T-helper 1 cell treated with Interleukin-12 subunit alpha and Interleukin-12 subunit beta and Interleukin-4 antibody, amounts not matched to agents 30 μg/mL and 1 μg/mL, for 36 hours (primary cell): ENCODE measurements at regions not wholly inside any gene's neighbourhood (a gene's known extent, or its start where the extent isn't known, plus 50 kb on each side); places are given as distances from the start of the nearest gene placed in this dataset.
"Not testable (repeated sequence)": the region's sequence is repeated elsewhere in the genome, so short reads cannot be mapped to it uniquely, and the experiment has no call there.

Experiments
- H3K27ac Mint-ChIP-seq: one replicate; pipeline ENCODE4 v1.8.0; 2021; ENCODE audit warnings: mild to moderate bottlenecking, mixed read lengths
- H3K27me3 Mint-ChIP-seq: one replicate; pipeline ENCODE4 v1.8.0; 2021; ENCODE audit warnings: low read depth, mixed read lengths
- H3K36me3 Mint-ChIP-seq: one replicate; pipeline ENCODE4 v1.8.0; 2021; ENCODE audit warnings: low read depth, mixed read lengths
- H3K4me1 Mint-ChIP-seq: one replicate; pipeline ENCODE4 v1.8.0; 2021; ENCODE audit warnings: low read depth, mixed read lengths
- H3K4me3 Mint-ChIP-seq: one replicate; pipeline ENCODE4 v1.8.0; 2021; ENCODE audit warnings: mild to moderate bottlenecking, moderate library complexity, mixed read lengths
- H3K9me3 Mint-ChIP-seq: one replicate; pipeline ENCODE4 v1.8.0; 2021; ENCODE audit warnings: mixed read lengths

GRCh38 chr2:392181-392925 lies 104.5 kb upstream of the ALKAL2 start:
- Mint-ChIP-seq H3K4me3 (no peak overlapping the region), H3K36me3 (no peaks in the 10 kb centered on the region), H3K27ac (no peak overlapping the region)

DNA sequence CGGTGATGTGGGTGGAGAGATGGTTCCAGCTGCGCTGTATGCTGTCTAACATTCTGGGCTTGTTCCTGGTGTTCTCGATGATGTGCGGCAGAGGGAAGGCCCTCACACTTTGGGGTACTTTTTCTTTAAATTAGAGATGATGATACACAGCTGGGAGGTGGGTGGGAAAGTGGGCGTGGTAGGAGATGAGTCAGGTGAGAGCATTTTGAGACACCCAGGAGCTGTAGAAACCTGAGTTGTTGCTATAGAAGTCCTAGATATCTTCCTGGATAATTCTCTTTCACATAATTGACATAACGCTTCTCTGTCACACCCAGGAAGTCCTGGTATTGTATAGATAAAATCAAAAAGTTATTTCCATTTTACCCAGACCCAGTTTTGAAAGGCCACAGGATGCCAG lies 103.8 kb upstream of the ALKAL2 start:
- no peaks in the 10 kb centered on the region for H3K27me3 Mint-ChIP-seq
- no peak overlapping the region for H3K27ac Mint-ChIP-seq
- H3K4me3 Mint-ChIP-seq: no peak overlapping the region
- peaks cover 13% of the 10 kb centered on the region for H3K4me1 Mint-ChIP-seq
- no peaks in the 10 kb centered on the region for H3K36me3 Mint-ChIP-seq
- peaks cover 9% of the 10 kb centered on the region for H3K9me3 Mint-ChIP-seq

More at GRCh38 chr2:392181-392925, 104.5 kb upstream of the ALKAL2 start:
- Mint-ChIP-seq H3K27me3 (no peaks in the 10 kb centered on the region), H3K9me3 (peaks cover 9% of the 10 kb centered on the region), H3K4me1 (peaks cover 13% of the 10 kb centered on the region)

DNA sequence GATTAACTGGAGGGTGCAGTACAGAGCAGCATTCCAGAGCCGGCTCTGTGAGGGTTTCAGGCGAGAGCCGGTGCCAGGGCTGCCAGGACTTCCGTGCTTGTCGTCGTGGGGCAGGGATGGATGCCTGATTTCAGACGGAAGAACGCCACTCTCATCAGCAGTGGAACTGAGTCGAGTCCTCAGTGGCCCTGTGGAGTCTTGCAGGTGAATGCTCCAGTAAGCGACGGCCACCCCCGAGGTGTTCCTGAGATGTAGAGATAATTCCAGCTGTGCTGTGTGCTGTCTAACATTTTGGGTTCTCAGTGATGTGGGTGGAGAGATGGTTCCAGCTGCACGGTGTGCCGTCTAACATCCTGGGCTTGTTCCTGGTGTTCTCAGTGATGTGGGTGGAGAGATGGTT lies 103.1 kb upstream of the ALKAL2 start:
- Mint-ChIP-seq H3K9me3 (peaks cover 9% of the 10 kb centered on the region), H3K27me3 (no peaks in the 10 kb centered on the region), H3K4me1 (peaks cover 13% of the 10 kb centered on the region), H3K36me3 (no peaks in the 10 kb centered on the region), H3K4me3 (no peak overlapping the region), H3K27ac (no peak overlapping the region)

DNA sequence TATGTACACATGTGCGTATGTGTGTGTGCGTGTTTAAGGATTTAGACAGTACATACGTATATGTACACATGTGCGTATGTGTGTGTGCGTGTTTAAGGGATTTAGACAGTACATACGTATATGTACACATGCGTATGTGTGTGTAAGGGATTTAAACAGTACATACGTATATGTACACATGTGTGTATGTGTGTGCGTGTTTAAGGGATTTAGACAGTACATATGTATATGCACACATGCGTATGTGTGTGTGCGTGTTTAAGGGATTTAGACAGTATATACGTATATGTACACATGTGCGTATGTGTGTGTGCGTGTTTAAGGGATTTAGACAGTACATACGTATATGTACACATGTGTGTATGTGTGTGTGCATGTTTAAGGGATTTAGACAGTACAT lies 102.1 kb upstream of the ALKAL2 start:
- H3K4me3 Mint-ChIP-seq, H3K27me3 Mint-ChIP-seq, H3K36me3 Mint-ChIP-seq: not testable (repeated sequence)

DNA sequence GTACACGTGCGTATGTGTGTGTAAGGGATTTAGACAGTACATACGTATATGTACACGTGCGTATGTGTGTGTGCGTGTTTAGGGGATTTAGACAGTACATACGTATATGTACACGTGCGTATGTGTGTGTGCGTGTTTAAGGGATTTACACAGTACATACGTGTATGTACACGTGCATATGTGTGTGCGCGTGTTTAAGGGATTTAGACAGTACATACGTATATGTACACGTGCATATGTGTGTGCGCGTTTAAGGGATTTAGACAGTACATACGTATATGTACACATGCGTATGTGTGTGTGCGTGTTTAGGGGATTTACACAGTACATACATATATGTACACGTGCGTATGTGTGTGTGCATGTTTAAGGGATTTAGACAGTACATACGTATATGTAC lies 100.9 kb upstream of the ALKAL2 start:
- H3K27me3 Mint-ChIP-seq, H3K27ac Mint-ChIP-seq: not testable (repeated sequence)

More for the DNA sequence above, 102.1 kb upstream of the ALKAL2 start:
- peaks cover 13% of the 10 kb centered on the region for H3K4me1 Mint-ChIP-seq
- not testable (repeated sequence) for H3K27ac Mint-ChIP-seq, H3K9me3 Mint-ChIP-seq

DNA sequence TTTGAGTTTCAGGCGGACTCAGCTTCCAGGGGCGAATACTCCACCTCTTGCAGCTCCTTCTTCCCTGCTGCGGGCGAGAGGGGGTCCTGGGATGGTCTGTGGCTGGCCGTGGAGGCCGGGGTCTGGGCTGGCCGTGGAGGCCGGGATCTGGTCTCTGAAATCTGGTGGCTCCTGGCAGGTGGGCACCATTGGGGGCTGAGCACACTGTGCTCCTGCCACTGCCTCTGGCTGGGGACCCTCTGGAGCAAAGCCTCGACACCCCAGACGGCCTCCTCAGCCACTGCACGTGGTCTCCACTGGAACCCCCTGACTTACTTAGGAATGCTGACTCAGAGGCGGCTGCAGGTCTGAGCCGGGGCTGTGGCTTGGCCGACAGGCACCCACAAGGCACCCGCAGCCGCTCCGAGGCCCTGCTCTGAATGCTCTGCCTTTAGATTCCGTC lies 100.1 kb upstream of the ALKAL2 start:
- H3K9me3 Mint-ChIP-seq: peaks cover 9% of the 10 kb centered on the region
- H3K27me3 Mint-ChIP-seq: no peaks in the 10 kb centered on the region
- H3K4me1 Mint-ChIP-seq: peaks cover 3% of the 10 kb centered on the region
- H3K27ac Mint-ChIP-seq: no peak overlapping the region
- H3K4me3 Mint-ChIP-seq: no peak overlapping the region
- no peaks in the 10 kb centered on the region for H3K36me3 Mint-ChIP-seq

More for the DNA sequence above, 100.9 kb upstream of the ALKAL2 start:
- not testable (repeated sequence) for H3K4me3 Mint-ChIP-seq, H3K4me1 Mint-ChIP-seq, H3K36me3 Mint-ChIP-seq, H3K9me3 Mint-ChIP-seq

DNA sequence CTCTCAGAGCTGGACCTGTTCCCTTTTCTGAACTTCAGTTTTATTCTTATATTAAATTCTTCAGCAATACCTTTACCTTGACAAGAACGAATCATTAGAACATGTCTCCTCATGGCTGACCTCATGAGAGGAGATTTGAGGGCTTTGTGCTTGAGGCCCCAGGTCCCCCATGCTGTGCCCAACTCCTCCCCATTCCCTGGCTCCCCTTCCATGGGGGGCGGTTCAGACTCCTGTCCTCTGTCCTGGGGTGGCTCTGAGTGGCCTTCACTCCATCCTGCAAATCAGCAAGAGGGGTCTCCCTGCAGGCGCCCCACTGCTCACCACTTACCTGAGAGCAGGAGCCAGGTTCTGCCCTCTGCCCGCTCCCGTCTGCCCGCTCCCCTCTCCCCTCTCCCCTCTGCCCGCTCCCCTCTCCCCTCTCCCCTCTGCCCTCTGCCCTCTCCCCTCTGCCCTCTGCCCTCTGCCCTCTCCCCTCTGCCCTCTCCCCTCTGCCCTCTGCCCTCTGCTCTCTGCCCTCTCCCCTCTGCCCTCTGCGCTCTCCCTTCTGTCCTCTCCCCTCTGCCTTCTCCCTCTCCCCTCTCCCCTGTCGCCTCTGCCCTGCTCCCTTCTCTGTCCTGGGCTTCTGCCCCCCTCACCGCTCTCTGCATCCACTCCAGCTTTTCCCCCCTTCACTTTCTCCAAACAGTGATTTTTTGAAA lies 98.7 kb upstream of the ALKAL2 start:
- no peaks in the 10 kb centered on the region for H3K4me1 Mint-ChIP-seq
- H3K27ac Mint-ChIP-seq: no peak overlapping the region

GRCh38 chr2:385785-386184 lies 97.9 kb upstream of the ALKAL2 start:
- H3K27ac Mint-ChIP-seq: no peak overlapping the region

More for the DNA sequence above, 98.7 kb upstream of the ALKAL2 start:
- Mint-ChIP-seq H3K27me3 (no peaks in the 10 kb centered on the region), H3K4me3 (no peak overlapping the region), H3K36me3 (no peaks in the 10 kb centered on the region), H3K9me3 (peaks cover 9% of the 10 kb centered on the region)

GRCh38 chr2:385061-385460 lies 97.2 kb upstream of the ALKAL2 start:
- H3K4me1 Mint-ChIP-seq: no peaks in the 10 kb centered on the region
- no peaks in the 10 kb centered on the region for H3K27me3 Mint-ChIP-seq
- H3K4me3 Mint-ChIP-seq: no peak overlapping the region
- H3K27ac Mint-ChIP-seq: no peak overlapping the region
- no peaks in the 10 kb centered on the region for H3K36me3 Mint-ChIP-seq
- H3K9me3 Mint-ChIP-seq: peaks cover 5% of the 10 kb centered on the region

More at GRCh38 chr2:385785-386184, 97.9 kb upstream of the ALKAL2 start:
- Mint-ChIP-seq H3K36me3 (no peaks in the 10 kb centered on the region), H3K4me3 (no peak overlapping the region), H3K27me3 (no peaks in the 10 kb centered on the region), H3K4me1 (no peaks in the 10 kb centered on the region), H3K9me3 (peaks cover 9% of the 10 kb centered on the region)

DNA sequence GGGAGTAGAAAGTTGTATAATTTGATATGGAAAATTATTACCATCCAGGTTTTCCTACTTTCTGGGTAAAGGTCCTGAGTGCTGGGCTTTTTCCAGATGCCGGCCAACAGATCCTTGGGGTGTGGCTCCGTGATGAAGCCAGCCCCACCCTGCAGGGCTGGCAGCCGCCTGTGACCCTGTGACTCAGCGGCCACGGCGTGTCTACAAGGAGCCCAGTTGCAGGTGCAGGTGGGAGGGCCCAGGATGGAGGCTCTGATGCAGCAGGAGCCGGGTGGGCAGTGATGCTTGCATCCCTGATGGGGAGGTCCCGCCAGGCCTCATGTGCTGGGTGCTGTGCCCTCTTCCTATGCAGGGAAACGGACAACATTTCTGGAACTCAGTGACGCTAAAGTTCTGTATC lies 96.0 kb upstream of the ALKAL2 start:
- Mint-ChIP-seq H3K9me3 (peaks cover 2% of the 10 kb centered on the region), H3K4me1 (no peaks in the 10 kb centered on the region), H3K4me3 (no peak overlapping the region), H3K27me3 (no peaks in the 10 kb centered on the region), H3K27ac (no peak overlapping the region), H3K36me3 (no peaks in the 10 kb centered on the region)

DNA sequence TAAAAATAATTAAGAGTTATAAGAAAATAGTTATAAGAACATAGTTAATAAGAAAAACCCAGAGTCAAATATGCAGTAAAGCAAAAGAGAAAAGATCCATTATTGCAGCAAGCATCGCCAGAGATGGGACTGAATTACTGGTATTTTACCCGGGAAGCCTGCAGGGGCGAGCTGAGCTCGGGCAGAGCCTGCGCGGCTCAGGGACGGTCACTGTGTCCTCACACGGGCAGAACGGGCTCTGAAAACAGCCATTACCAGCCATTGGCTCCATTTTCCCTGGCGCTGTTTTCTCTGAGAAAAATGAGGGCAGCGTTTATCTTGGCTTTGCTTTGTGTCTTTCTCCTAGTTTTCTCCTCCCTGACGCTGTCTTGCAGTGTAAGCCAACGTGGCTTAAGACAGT lies 95.3 kb upstream of the ALKAL2 start:
- peaks cover 5% of the 10 kb centered on the region for H3K27me3 Mint-ChIP-seq
- H3K4me3 Mint-ChIP-seq: no peak overlapping the region
- no peaks in the 10 kb centered on the region for H3K4me1 Mint-ChIP-seq
- H3K9me3 Mint-ChIP-seq: peaks cover 5% of the 10 kb centered on the region
- no peaks in the 10 kb centered on the region for H3K36me3 Mint-ChIP-seq
- no peak overlapping the region for H3K27ac Mint-ChIP-seq

DNA sequence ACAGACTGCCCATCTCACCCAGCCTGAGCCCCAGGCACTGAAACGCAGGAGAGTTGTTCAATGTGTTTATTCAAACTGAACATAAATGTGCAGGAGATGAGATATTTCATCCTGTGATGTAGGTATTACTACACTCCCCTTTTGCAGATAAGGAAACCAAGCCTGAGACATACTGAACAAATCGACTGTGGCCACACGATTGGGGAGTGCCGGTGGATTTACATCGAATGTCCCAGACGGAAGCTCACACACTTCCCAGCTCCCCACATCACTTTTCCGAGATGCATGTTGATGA lies 94.8 kb upstream of the ALKAL2 start:
- Mint-ChIP-seq H3K9me3 (peaks cover 10% of the 10 kb centered on the region), H3K4me1 (no peaks in the 10 kb centered on the region), H3K27me3 (peaks cover 10% of the 10 kb centered on the region), H3K4me3 (no peak overlapping the region), H3K36me3 (no peaks in the 10 kb centered on the region), H3K27ac (no peak overlapping the region)

DNA sequence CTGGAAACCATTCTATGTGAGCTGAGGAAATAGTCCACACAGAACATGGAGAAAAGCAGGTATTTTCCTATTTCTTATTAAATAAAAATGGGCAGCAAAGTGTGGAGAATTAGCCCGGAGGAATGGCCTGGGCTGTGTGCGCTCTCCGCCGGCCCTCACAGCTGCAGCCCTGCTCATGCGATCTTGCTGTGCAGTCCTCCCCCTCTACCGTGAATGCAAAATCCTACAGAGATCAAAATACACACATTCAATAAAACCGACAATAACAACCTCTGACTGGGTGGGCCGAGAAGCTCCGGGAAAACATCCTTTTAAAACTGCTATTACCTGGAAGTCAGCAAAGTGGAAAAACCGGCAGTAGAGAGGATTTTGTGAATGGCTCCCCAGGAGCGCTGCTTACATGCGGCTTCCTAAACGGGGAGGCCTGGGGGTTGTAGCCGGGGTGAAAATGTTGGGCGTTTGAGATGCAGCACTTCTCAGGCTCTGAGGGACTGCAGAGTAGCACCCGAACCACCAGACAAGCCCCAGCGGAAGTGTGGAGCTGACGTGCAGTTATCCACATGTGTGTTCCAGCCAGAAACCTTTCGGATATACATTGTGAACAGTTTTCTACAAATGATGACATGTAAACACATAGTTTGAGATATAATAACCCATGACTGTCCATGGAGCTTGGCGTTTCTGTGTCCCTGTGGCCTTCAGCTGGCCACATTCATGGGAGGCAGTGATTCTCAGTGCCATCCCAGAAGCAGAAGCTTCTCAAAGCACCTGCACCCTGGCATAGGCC lies 94.2 kb upstream of the ALKAL2 start:
- peaks cover 15% of the 10 kb centered on the region for H3K9me3 Mint-ChIP-seq
- H3K36me3 Mint-ChIP-seq: no peaks in the 10 kb centered on the region
- peaks cover 15% of the 10 kb centered on the region for H3K27me3 Mint-ChIP-seq
- H3K27ac Mint-ChIP-seq: no peak overlapping the region
- no peak overlapping the region for H3K4me3 Mint-ChIP-seq
- H3K4me1 Mint-ChIP-seq: no peaks in the 10 kb centered on the region

DNA sequence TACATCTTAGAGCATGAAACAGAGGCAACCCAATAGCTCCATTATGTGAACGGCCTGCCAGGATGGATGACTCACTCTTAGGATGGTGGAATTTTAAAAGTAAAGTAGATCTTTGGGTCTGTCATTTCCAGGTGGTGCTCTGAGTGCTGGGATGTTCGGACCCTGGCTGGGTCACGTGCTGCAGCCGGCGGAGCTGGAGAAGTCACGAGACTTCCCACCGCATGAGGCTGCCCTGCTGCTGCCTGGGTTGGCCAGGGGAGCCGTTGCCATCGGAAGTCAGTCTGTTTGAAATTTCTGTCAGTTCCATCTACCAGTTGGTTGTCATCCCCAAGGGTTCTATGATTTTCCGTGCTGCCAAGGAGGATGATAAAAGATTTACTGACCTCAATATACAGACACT lies 93.3 kb upstream of the ALKAL2 start:
- no peak overlapping the region for H3K27ac Mint-ChIP-seq
- no peak overlapping the region for H3K4me3 Mint-ChIP-seq
- H3K4me1 Mint-ChIP-seq: no peaks in the 10 kb centered on the region
- H3K36me3 Mint-ChIP-seq: no peaks in the 10 kb centered on the region
- peaks cover 16% of the 10 kb centered on the region for H3K9me3 Mint-ChIP-seq
- peaks cover 16% of the 10 kb centered on the region for H3K27me3 Mint-ChIP-seq

DNA sequence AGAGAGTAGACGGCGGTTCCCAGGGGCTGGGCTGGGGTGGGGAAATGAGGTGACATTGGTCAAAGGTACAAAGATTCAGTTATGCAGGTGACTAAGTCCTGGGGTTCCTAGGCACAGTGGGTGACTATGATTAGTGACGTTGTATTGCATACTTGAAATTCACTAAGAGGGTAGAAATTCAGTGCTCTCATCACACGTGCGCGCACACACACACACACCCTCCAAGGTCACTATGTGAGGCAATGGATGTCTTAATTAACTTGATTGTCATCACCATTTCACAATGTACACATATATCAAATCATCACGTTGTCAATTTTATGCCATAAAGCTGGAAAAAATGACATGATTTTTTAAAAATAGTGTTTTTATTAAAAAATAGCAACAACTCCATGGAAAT lies 92.9 kb upstream of the ALKAL2 start:
- peaks cover 16% of the 10 kb centered on the region for H3K27me3 Mint-ChIP-seq
- H3K27ac Mint-ChIP-seq: no peak overlapping the region
- H3K4me3 Mint-ChIP-seq: no peak overlapping the region

More for the DNA sequence above, 92.9 kb upstream of the ALKAL2 start:
- Mint-ChIP-seq H3K4me1 (no peaks in the 10 kb centered on the region), H3K36me3 (no peaks in the 10 kb centered on the region), H3K9me3 (peaks cover 16% of the 10 kb centered on the region)
